ENCODE measurements at regions not wholly inside any gene's neighbourhood (a gene's known extent, or its start where the extent isn't known, plus 50 kb on each side); places are given as distances from the start of the nearest gene placed in this dataset.

GRCh38 chr4:188329521-188329920 lies 190.3 kb downstream of the TRIML1 start:
- no TSS peak for BruUV-seq (replicated peaks)
- no peak overlapping the region for H2AFZ ChIP-seq (ENCODE audit: low read depth, low read length, poor library complexity, severe bottlenecking)
- H3K9me2 ChIP-seq (ENCODE audit: insufficient read depth) = no peaks in the 10 kb centered on the region
- no peaks in the 10 kb centered on the region for H4K20me1 ChIP-seq (ENCODE audit: insufficient read depth)
- H3K4me2 ChIP-seq (ENCODE audit: low read length) = no peak overlapping the region
- H3K4me1 ChIP-seq (ENCODE audit: control insufficient read depth in 1 of 2, insufficient read depth in 2 of 2, low read length in 2 of 2) = no peaks in the 10 kb centered on the region
- no peaks in the 10 kb centered on the region for H3K79me2 ChIP-seq (ENCODE audit: insufficient read depth, low read length)
- H3K27ac ChIP-seq (ENCODE audit: low read depth, low read length) = no peak overlapping the region
- ChIA-PET POLR2A (no interaction called here), CTCF (no interaction called here), RAD21 (ENCODE audit: low non-redundant PET in 1 of 2, low total read pairs in 2 of 2, uncharacterized antibody in 2 of 2, unreplicated experiment in 2 of 2) (no interaction called here)
- H3K4me3 ChIP-seq (replicated peaks in 1 of 2; ENCODE audit: low read depth in 1 of 2, low read length in 2 of 2) = no peak overlapping the region
- no peaks in the 10 kb centered on the region for H3K36me3 ChIP-seq (ENCODE audit: control insufficient read depth in 1 of 2, insufficient read depth in 2 of 2, low read length in 2 of 2)
- H3K27me3 ChIP-seq (ENCODE audit: insufficient read depth, low read length) = no peaks in the 10 kb centered on the region
- ATAC-seq (no peak), DNase-seq (ENCODE audit: low read depth, low spot score) (no peak)
- H3K9me3 ChIP-seq (ENCODE audit: control insufficient read depth in 1 of 2, insufficient read depth in 1 of 2, low read depth in 1 of 2, low read length in 2 of 2) = no peaks in the 10 kb centered on the region
- H3K9ac ChIP-seq (ENCODE audit: low read length) = no peak overlapping the region
- intact Hi-C loops (cut with micrococcal nuclease) = no loop called here
- TF ChIP-seq ZBTB33 (IDR thresholded peaks at IDR 0.05; ENCODE audit: extremely low read depth, insufficient replicate concordance, low read length) = no peak
- no peak for TF ChIP-seq ELF1 (IDR thresholded peaks at IDR 0.05; ENCODE audit: borderline replicate concordance, low read depth)
- TF ChIP-seq MAX (IDR thresholded peaks at IDR 0.05) = no peak
- no peak for TF ChIP-seq ZNF274 (IDR thresholded peaks at IDR 0.05; ENCODE audit: low read depth, low read length)
- TF ChIP-seq SRF (IDR thresholded peaks at IDR 0.05; ENCODE audit: low read depth) = no peak
- TF ChIP-seq CEBPB (IDR thresholded peaks at IDR 0.05; ENCODE audit: low read depth) = no peak
- TF ChIP-seq FOSL1 (IDR thresholded peaks at IDR 0.05; ENCODE audit: low read depth) = no peak
- TF ChIP-seq ZFX (IDR thresholded peaks at IDR 0.05) = no peak
- no peak for TF ChIP-seq POLR2A (IDR thresholded peaks at IDR 0.05; ENCODE audit: borderline replicate concordance, extremely low read depth, insufficient read depth, insufficient read length)
- no peak for TF ChIP-seq TCF7L2 (IDR thresholded peaks at IDR 0.05; ENCODE audit: borderline replicate concordance, extremely low read depth, insufficient read depth, insufficient read length)
- TF ChIP-seq RAD21 (IDR thresholded peaks at IDR 0.05; ENCODE audit: low read depth) = no peak
- TF ChIP-seq, protein P1, sequence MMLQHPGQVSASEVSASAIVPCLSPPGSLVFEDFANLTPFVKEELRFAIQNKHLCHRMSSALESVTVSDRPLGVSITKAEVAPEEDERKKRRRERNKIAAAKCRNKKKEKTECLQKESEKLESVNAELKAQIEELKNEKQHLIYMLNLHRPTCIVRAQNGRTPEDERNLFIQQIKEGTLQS (IDR thresholded peaks at IDR 0.05) = no peak
- TF ChIP-seq EZH2 (IDR thresholded peaks at IDR 0.05) = no peak
